Astrocyte (in vitro differentiated cells and primary cell): ENCODE measurements at regions not wholly inside any gene's neighbourhood (a gene's known extent, or its start where the extent isn't known, plus 50 kb on each side); places are given as distances from the start of the nearest gene placed in this dataset.

Experiments
- DNase-seq: peaks from one replicate; pipeline ENCODE4 v3.0.0-alpha.2; 2010; ENCODE audit warnings: low read depth
- FAIRE-seq: peaks from 2 replicates; lab custom pipeline; 2011; peaks lifted over from hg19 to GRCh38; lab: Jason Lieb, UNC
- H2AFZ ChIP-seq: 2 replicates; pipeline ENCODE4 v1.6.0; 2012; ENCODE audit warnings: low read depth, low read length, inconsistent platforms
- H3K27ac ChIP-seq: 2 replicates; pipeline ENCODE4 v1.5.1; 2011; ENCODE audit warnings: low read depth, low read length, inconsistent platforms
- H3K27me3 ChIP-seq: 2 replicates; pipeline ENCODE4 v1.6.0; 2011; ENCODE audit warnings: low read length, inconsistent platforms; ENCODE audit not compliant: insufficient read depth
- H3K36me3 ChIP-seq: 2 replicates; pipeline ENCODE4 v1.5.1; 2011; ENCODE audit warnings: low read length, inconsistent platforms; ENCODE audit not compliant: insufficient read depth
- H3K4me1 ChIP-seq: 2 replicates; pipeline ENCODE4 v1.5.1; 2011; ENCODE audit warnings: low read length, inconsistent platforms; ENCODE audit not compliant: insufficient read depth
- H3K4me2 ChIP-seq: 2 replicates; pipeline ENCODE4 v1.6.0; 2012; ENCODE audit warnings: low read length, inconsistent platforms
- H3K4me3 ChIP-seq: 2 replicates; pipeline ENCODE4 v1.5.1; 2011; ENCODE audit warnings: low read depth, mild to moderate bottlenecking, low read length, inconsistent platforms; ENCODE audit not compliant: insufficient read depth
- H3K79me2 ChIP-seq: 2 replicates; pipeline ENCODE4 v1.6.0; 2012; ENCODE audit warnings: mild to moderate bottlenecking, low read length, inconsistent platforms; ENCODE audit not compliant: insufficient read depth
- H3K9ac ChIP-seq: 2 replicates; pipeline ENCODE4 v1.6.0; 2012; ENCODE audit warnings: mild to moderate bottlenecking, low read length, inconsistent platforms
- H3K9me3 ChIP-seq: 2 replicates; pipeline ENCODE4 v1.5.1; 2012; ENCODE audit warnings: low read depth, mild to moderate bottlenecking, low read length, inconsistent platforms; ENCODE audit not compliant: insufficient read depth
- H4K20me1 ChIP-seq: 2 replicates; pipeline ENCODE4 v1.6.0; 2012; ENCODE audit warnings: low read length, inconsistent platforms; ENCODE audit not compliant: insufficient read depth
- H3K27ac Mint-ChIP-seq: one replicate; pipeline ENCODE4 v1.8.0; 2021; ENCODE audit warnings: mild to moderate bottlenecking, mixed read lengths; ENCODE audit not compliant: unreplicated experiment
- H3K27me3 Mint-ChIP-seq: one replicate; pipeline ENCODE4 v1.8.0; 2021; ENCODE audit warnings: low read depth, mixed read lengths; ENCODE audit not compliant: unreplicated experiment
- H3K36me3 Mint-ChIP-seq: one replicate; pipeline ENCODE4 v1.8.0; 2021; ENCODE audit warnings: low read depth, mixed read lengths; ENCODE audit not compliant: unreplicated experiment
- H3K4me1 Mint-ChIP-seq: one replicate; pipeline ENCODE4 v1.8.0; 2021; ENCODE audit warnings: low read depth, mixed read lengths; ENCODE audit not compliant: unreplicated experiment
- H3K4me3 Mint-ChIP-seq: one replicate; pipeline ENCODE4 v1.8.0; 2021; ENCODE audit warnings: mild to moderate bottlenecking, moderate library complexity, mixed read lengths; ENCODE audit not compliant: unreplicated experiment
- H3K9me3 Mint-ChIP-seq: one replicate; pipeline ENCODE4 v1.8.0; 2021; ENCODE audit warnings: mild to moderate bottlenecking, mixed read lengths; ENCODE audit not compliant: unreplicated experiment
- EZH2 ChIP-seq: IDR thresholded peaks from 2 replicates; pipeline ENCODE4 v1.6.1; 2012; ENCODE audit warnings: mild to moderate bottlenecking, low read length, inconsistent platforms; ENCODE audit not compliant: insufficient read depth
- TF ChIP-seq, protein P1 (sequence below): IDR thresholded peaks from 2 replicates; pipeline ENCODE4 v1.5.1; 2011; ENCODE audit warnings: low read depth, mild to moderate bottlenecking, inconsistent platforms, low read length, moderate library complexity; ENCODE audit not compliant: insufficient read depth

DNA sequence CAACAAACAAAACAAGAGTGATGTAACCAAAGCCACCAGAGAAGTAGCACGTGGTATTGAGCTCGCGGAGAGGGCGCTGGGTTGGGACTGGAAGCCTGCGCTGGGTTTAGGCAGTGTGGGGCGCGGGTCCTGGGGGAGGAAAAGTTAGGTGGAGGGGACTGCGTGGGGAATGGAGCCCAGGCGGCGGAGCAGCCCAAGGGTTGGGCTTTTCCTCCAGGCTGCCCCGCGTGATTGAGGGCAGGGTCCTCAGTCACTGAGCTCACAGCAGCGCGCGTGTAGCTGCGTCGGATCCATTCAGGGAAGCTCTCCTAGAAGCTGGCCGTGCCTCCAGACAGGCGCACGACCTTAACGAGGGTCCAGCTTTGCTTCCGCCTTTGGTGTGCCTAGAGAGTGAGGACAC is 357.4 kb downstream of the GALR1 start:
- Mint-ChIP-seq H3K27me3 (peaks cover 5% of the 10 kb centered on the region), H3K36me3 (no peaks in the 10 kb centered on the region)
- no peak overlapping the region for H3K4me2 ChIP-seq

DNA sequence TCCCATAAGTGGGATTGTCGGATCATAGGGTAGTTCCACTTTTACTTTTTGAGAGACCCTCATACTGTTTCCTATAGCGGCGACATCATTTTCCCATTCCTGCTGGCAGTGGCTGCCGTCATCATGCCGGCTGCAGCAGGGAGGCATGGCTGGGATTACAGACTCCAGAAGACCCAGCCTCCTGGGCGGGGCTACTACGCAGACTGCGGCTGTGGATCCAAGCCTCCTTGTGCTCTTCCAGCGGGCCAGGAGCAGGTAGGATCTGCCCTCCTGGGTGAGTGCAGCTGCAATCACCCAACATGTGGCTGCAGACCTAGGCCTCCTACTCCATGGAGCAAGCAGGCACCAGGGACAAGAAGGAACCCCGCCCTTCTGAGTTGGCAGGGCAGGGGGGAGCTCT is 359.2 kb downstream of the GALR1 start:
- Mint-ChIP-seq H3K9me3 (no peaks in the 10 kb centered on the region), H3K36me3 (no peaks in the 10 kb centered on the region), H3K4me3 (no peak overlapping the region), H3K27me3 (peaks cover 9% of the 10 kb centered on the region), H3K27ac (no peak overlapping the region), H3K4me1 (no peaks in the 10 kb centered on the region)
- H3K9me3 ChIP-seq, result peaks cover 6% of the 10 kb centered on the region
- no peak overlapping the region for H3K27ac ChIP-seq
- no peak overlapping the region for H2AFZ ChIP-seq
- no peaks in the 10 kb centered on the region for H3K79me2 ChIP-seq
- DNase-seq (no peak), FAIRE-seq (no peak)
- no peak for TF ChIP-seq EZH2
- TF ChIP-seq, protein P1, sequence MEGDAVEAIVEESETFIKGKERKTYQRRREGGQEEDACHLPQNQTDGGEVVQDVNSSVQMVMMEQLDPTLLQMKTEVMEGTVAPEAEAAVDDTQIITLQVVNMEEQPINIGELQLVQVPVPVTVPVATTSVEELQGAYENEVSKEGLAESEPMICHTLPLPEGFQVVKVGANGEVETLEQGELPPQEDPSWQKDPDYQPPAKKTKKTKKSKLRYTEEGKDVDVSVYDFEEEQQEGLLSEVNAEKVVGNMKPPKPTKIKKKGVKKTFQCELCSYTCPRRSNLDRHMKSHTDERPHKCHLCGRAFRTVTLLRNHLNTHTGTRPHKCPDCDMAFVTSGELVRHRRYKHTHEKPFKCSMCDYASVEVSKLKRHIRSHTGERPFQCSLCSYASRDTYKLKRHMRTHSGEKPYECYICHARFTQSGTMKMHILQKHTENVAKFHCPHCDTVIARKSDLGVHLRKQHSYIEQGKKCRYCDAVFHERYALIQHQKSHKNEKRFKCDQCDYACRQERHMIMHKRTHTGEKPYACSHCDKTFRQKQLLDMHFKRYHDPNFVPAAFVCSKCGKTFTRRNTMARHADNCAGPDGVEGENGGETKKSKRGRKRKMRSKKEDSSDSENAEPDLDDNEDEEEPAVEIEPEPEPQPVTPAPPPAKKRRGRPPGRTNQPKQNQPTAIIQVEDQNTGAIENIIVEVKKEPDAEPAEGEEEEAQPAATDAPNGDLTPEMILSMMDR, result no peak
- no peak overlapping the region for H3K4me2 ChIP-seq
- no peak overlapping the region for H3K4me3 ChIP-seq
- H4K20me1 ChIP-seq, result no peaks in the 10 kb centered on the region
- H3K27me3 ChIP-seq, result no peaks in the 10 kb centered on the region
- no peaks in the 10 kb centered on the region for H3K4me1 ChIP-seq
- H3K9ac ChIP-seq, result no peak overlapping the region
- no peaks in the 10 kb centered on the region for H3K36me3 ChIP-seq

More for the DNA sequence above, 357.4 kb downstream of the GALR1 start:
- Histone ChIP-seq H3K4me1 (no peaks in the 10 kb centered on the region), H4K20me1 (no peaks in the 10 kb centered on the region), H3K79me2 (no peaks in the 10 kb centered on the region), H3K4me3 (no peak overlapping the region), H3K36me3 (no peaks in the 10 kb centered on the region), H2AFZ (no peak overlapping the region), H3K9me3 (peaks cover 6% of the 10 kb centered on the region), H3K27ac (no peak overlapping the region), H3K9ac (no peak overlapping the region), H3K27me3 (no peaks in the 10 kb centered on the region)
- no peak for DNase-seq
- no peak overlapping the region for H3K4me3 Mint-ChIP-seq
- TF ChIP-seq, protein P1, result no peak
- no peak for TF ChIP-seq EZH2
- no peak overlapping the region for H3K27ac Mint-ChIP-seq
- H3K9me3 Mint-ChIP-seq, result no peaks in the 10 kb centered on the region
- no peaks in the 10 kb centered on the region for H3K4me1 Mint-ChIP-seq
- no peak for FAIRE-seq

GRCh38 chr18:77617694-77618093 is 368.0 kb downstream of the GALR1 start:
- Histone ChIP-seq H4K20me1 (no peaks in the 10 kb centered on the region), H3K27ac (no peak overlapping the region), H3K9me3 (no peaks in the 10 kb centered on the region), H3K9ac (no peak overlapping the region), H3K4me1 (no peaks in the 10 kb centered on the region), H3K36me3 (no peaks in the 10 kb centered on the region), H3K4me3 (no peak overlapping the region), H3K27me3 (no peaks in the 10 kb centered on the region), H2AFZ (no peak overlapping the region), H3K4me2 (no peak overlapping the region), H3K79me2 (no peaks in the 10 kb centered on the region)
- Mint-ChIP-seq H3K27me3 (peaks cover 12% of the 10 kb centered on the region), H3K9me3 (no peaks in the 10 kb centered on the region), H3K27ac (peak overlapping the region; percentile 87), H3K4me3 (no peak overlapping the region), H3K36me3 (no peaks in the 10 kb centered on the region), H3K4me1 (peaks cover 3% of the 10 kb centered on the region)
- TF ChIP-seq, protein P1, result no peak
- no peak for TF ChIP-seq EZH2
- DNase-seq (peak; percentile 3), FAIRE-seq (no peak)
